Erythroblast (primary cell): ENCODE measurements at regions not wholly inside any gene's neighbourhood (a gene's known extent, or its start where the extent isn't known, plus 50 kb on each side); places are given as distances from the start of the nearest gene placed in this dataset.

Source experiments
- DNase-seq, 2 experiments: peaks; one replicate each; lab custom pipeline; 2025; lab: John Stamatoyannopoulos, UW
- GATA1 ChIP-seq: IDR thresholded peaks from 2 replicates; pipeline ENCODE4 v1.6.1; 2011; ENCODE audit warnings: low read depth, mild to moderate bottlenecking, control low read depth, low read length, moderate library complexity
- POLR2A ChIP-seq: IDR thresholded peaks from 2 replicates; pipeline ENCODE4 v1.6.1; 2011; ENCODE audit warnings: mild to moderate bottlenecking, low read length

DNA sequence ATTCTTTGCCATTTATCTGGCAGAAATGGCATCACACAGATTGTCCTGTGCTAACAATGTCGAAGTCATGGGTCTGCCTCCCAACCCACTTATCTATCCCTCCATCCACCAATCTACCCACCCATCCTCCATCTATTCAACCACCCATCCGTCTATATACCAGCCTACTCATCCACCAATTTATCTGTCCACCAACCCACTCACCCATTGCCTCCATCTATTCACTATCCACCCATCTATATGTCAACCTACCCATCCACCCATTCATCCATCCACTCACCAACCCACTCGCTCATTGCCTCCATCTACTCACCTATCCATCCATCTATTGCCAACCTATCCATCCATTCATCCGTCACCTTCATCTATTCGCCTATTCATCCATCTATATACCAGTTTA is 521.2 kb downstream of the SHQ1 start:
- DNase-seq, result no peak
- no peak for TF ChIP-seq GATA1
- no peak for TF ChIP-seq POLR2A

DNA sequence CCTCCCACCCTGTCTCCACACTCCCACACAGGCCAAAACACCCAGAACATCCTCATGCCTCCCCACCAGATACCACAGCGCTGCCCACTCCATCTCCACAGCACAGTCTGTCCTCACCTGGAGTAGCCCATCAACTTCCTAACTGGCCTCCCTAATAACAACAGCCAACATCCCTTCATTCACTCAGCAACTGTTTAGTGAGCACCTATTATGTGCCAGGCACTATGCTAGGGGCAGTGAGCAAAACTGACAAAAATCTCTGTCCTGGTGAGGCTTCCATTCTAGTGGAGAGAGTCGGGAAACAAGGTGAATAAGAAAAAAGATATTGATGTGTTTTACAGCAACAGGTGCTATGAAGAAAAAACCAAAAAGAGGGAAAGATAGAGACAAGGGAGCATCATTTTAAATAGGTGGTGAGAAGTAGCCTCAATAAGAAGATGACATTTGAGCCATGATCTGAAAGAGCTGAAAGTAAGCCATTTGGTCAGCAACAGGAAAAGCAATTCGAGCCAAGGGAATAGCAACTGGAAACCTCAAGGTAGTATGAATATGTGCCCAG is 523.9 kb downstream of the SHQ1 start:
- no peak for TF ChIP-seq POLR2A
- no peak for TF ChIP-seq GATA1

DNA sequence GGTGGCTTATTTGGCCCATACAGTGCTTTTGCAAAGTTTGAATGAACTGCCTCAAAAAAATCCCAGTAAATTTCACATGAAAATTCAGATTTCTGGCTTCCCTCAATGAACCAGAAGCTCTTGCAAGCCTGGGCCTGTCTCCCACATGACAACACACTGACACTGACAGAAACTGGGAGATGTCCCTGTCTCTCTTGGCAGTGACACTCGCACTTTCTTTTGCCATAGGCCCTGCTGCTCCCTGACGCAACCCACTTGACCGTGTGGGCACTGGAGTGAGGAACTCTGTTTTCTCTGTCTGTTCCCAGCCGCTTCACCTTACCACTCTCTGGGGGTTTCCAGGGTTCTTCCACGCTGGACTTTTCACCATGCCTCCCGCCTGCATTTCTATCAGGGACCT is 524.5 kb downstream of the SHQ1 start:
- no peak for TF ChIP-seq GATA1
- TF ChIP-seq POLR2A, result no peak
- no peak for DNase-seq

More for the DNA sequence above, 523.9 kb downstream of the SHQ1 start:
- DNase-seq, result no peak

DNA sequence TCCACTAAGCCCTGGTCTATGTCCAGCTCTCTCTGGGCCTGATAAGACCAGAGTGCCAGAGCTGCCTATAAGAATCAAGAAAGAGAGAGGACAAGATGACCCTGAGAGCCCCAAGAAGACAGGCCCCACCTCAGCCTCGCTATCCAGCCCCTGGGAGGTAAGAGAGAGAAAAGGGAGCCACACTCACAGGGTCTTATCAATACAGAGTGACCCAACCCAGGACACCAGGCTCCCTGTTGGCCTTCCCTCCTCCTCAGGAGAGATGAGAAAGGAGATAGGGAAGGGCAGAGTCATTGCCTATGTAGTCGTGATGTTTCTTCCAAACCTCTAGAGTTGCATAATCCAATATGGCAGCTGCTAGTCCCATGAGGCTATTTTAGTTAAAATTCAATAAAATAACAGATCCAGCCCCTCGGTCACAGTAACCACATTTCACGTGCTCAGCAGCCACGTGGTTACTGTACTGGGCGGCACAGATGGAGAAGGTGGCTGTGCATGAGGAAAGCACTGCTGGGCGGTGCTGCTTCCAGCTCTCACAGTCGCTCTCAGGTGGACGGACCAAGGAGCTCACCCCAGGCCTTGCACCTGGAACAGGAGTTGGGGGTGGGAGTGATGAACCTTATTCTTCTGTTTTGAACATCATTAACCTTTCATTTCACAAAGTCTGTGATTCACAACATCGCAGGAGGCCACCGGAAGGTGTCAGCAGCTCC is 525.8 kb downstream of the SHQ1 start:
- TF ChIP-seq POLR2A, result no peak
- no peak for TF ChIP-seq GATA1
- DNase-seq, result peak; percentile 87 to 89

DNA sequence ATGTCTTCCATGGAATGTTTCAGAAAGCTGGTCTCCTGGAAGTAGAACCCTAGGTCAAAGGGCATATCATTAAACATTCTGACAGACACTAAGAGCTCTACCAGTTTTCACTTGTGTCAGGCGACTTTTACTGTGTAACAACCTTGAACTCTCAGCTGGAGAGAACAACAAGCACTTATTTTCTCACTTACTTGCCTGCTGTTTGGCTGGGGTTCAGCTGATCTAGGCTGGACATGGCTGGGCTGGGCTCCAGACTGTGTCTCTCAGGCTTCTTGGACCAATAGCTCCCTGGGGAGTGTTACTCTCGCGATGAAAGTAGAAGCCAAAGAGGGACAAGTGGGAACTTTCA is 527.3 kb downstream of the SHQ1 start:
- peak in 1 of 2 experiments; percentile 32 for DNase-seq
- TF ChIP-seq POLR2A (no peak), GATA1 (no peak)

DNA sequence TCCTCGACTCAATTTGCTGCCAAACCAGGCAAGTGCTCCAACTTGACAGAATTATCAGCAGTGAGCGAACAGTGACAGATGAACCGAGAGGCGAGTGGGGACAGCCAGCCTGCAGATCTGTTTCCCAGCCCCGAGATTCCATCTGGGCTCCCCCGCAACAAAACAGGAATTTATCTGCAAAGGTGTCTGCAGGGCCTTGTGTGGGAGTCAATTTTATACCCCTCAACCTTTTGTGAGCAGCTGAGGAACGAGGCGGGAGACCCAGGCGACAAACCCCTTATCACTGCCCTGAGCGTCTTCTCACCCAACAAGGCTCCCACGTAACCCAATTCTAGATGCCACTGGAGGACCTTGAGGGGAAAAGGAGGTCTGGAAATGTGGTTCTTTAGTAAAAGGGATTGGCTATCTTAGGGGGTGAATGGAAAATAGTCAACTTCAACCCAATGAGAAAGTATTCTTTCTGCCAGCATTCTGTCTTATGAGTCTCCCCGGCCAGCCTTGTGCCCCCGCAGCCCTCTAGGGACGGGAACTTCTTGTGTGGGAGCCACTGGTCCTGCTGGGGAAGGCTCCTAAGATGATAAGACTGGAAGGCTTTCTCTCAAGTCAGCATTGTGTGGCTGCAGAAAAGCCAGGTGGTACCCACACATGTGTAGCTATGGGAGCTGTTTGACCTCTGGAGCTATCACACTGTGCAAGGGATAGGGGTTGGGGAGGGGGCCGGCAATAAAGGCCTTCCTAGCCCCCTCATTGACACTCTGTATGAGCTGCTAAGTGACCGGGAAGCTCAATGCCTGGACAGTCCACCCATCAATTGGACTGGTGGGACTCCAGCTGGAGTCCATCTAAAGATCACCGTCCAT is 527.9 kb downstream of the SHQ1 start:
- DNase-seq, result no peak

DNA sequence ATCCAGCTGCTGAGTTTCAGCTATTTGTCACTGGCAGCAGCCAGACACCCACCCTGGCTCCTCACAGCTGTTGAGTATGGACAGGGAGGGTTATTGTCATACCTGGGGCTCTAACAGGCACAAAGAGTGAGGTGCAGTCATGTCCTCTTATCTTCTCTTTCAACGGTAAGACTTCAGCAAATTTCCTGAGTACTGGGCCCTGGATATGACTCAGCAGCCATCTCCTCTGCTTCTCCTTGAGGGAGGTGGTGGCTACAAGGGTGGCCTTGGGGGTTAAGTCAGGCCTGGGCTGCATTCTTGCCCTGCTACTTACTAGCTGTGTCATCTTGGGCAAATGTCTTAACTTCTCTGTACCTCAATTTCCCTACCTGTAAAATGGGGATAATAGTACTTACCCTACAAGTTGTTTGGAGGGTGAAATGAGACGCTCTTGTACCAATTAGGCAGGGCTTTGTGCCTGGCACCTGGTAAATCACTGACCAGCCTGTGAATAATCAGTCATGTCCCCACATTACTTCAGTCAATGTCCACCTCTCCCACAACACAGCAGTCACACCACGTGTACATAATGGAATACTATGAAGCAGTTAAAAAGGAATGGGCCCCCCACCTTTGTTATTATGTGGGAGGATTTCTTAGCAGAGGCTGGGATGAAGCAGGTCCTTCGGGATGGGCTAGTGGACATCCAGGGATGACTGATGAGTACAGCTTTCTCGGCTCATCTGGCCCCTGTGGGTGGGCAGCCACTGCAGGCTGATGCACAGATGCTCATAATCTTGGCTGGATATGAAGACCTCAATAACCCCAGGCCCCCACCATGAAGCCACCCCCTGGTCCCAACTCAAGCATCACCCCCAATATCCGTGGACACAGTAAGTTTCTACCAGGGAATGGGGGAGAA is 528.8 kb downstream of the SHQ1 start:
- TF ChIP-seq POLR2A, result no peak
- no peak for TF ChIP-seq GATA1
- peak; percentile 83 to 86 for DNase-seq

More for the DNA sequence above, 527.9 kb downstream of the SHQ1 start:
- TF ChIP-seq POLR2A, result no peak
- TF ChIP-seq GATA1, result no peak

DNA sequence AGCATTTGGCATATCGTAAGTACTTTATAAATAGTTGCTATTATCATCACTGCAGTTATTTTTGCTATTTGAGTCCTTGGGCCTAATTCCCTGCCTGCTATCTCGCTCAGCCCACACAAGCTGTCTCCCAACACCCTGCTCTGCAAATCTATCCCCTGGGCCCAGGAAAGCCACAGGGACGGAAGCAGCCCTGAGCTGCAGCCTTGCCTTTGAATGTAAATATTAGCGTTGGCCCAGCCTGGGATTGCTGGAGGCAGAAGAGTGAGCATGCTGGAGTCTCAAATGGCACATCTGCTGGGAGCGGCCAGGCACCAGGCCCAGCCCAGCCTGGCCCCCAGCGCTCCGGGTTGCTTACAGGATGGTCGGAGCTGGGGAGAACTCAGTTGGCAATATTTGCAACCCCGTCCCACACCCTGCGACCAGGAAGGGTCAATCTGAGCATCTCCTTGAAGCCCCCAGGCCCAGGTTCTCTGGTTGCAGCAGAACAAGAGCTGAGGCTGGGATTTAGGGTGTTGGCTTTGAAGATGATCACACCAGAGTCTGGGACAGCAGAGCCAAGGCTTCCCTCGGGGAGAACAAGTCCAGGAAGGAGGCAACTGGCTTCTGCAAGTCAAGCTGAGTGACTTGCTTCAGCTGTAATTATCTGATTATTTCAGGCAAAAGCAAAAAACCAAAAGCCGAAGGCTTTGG is 529.6 kb downstream of the SHQ1 start:
- DNase-seq, result no peak
- no peak for TF ChIP-seq POLR2A
- TF ChIP-seq GATA1, result no peak

DNA sequence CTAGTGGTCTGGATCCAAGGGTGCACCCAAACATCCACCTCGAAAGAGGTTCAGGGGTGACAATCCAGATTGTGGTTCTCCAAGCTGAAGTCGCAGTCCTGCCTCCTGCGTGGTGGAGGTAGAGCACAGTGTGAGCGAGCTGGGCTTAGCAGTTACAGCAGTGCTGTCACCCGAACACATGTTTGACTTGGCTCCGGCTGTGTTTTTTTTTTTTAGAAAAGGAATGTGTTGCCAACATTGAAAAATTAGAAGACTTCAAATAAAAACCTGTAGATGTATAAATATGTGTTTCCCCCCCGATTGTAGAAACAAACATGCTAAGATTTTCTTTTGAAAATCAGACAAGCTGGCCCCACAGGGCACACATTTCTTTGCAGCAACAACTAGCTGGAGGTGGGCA is 530.8 kb downstream of the SHQ1 start:
- DNase-seq, result no peak

DNA sequence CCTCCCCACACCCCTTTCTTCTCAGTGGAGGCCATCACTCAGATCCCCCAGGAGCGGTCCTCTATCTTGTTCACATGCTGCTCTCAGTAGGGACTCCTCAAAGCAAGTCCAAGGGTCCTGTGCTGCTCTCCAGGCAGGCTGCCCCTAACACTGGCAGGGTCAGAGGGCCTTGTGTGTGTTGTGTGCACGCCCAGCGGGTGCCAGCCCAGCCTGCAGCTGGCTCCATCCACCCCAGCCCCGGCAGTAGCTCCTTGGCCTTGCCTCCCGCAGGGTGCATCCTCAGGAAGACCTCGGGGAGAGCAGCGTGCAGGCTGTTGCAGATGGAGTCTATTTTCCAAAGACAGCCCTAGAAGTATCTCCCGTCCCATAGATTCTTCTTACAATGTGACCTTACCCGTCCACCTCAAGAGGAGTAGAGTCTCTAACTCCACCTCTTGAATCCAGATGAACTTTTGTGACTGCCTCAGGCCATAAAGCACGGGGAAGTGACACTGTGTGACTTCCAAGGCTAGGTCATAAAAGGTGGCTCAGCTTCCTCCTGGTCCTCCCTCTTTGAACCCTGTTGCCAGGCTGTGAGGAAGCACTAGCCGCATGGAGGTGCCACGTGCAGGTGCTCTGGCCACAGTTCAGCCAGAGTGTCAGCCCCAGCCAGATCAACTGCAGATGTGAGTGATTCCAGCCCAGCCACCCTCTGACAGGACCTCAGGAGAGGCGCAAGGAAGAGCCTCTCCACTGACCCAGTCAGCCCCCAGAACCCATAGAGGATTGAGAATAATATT is 531.6 kb downstream of the SHQ1 start:
- DNase-seq, result no peak
- no peak for TF ChIP-seq GATA1
- TF ChIP-seq POLR2A, result no peak

More for the DNA sequence above, 530.8 kb downstream of the SHQ1 start:
- TF ChIP-seq GATA1, result no peak
- no peak for TF ChIP-seq POLR2A

DNA sequence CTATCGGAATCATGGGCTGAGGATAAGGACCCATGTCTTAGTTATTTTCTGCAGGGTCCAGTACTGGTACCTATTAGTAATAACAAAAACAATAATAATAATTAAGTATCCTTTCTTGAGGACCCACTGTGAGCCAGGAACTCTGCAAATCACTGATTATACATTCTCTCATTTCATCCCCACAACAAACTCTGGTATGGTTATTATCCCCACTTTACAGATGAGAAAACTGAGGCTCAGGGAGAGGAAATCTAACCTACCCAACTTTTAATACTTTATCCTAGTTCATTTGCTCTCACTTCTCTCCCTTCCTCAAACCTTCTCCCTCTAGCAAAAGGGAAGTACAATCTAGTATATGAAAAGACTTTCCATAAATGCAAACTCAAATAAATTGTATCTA is 528.4 kb upstream of the PROK2 start:
- TF ChIP-seq POLR2A (no peak), GATA1 (no peak)
- no peak for DNase-seq

DNA sequence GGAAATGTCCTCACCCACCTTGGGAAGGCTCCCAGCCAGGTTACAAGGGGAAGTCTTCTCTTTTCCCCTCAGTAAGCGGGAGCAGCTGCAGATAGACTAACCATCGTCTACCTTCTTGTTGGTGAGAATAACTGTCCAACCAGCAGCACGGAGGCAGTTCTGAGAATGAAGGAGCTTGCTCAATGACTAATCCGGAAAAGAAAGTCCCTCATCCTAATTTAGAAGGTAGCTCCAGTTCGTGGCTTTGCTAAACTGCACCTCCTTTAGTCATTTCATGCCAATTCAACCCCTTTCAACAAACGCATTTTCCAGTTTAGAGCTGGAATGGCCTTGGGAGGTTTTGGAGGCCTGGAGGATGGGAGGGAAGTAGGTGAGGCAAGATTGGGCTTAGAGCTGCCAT is 527.4 kb upstream of the PROK2 start:
- no peak for DNase-seq
- TF ChIP-seq POLR2A (no peak), GATA1 (no peak)

DNA sequence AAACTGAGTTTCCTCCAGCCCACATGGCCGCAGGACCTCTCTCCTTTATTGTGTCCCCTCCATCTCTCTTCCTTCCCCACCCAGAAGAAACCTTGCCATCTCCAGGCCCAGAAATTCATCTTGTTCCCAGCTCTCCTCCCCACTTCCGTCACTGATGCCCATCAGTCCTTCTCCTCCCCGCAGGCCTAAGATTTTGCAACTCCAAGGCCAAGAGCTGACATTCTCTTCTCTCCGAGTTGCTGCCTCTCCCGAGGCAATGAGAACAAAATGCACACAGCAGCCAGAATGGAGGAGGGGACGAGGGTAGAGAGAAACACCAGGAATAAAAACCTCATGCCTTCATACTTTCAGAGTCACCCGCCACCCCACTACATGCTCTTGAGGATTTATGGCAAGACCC is 526.5 kb upstream of the PROK2 start:
- TF ChIP-seq POLR2A (no peak), GATA1 (no peak)
- DNase-seq, result no peak
